Adrenal gland (tissue), 5 donors: ENCODE measurements at regions not wholly inside any gene's neighbourhood (a gene's known extent, or its start where the extent isn't known, plus 50 kb on each side); places are given as distances from the start of the nearest gene placed in this dataset.

Source experiments
- CTCF ChIP-seq, 6 experiments: fragments of 450-650 bp in 4 of 6; fragments of 200-600 bp in 2 of 6; sonication (generic) in 1 of 6; IDR thresholded peaks; 1 replicate in 5 of 6; 2 replicates in 1 of 6; pipeline versions ENCODE4 v1.5.1 to v1.8.0; 2016 to 2021; ENCODE audit warnings: antibody characterized with exemption in 6 of 6, mild to moderate bottlenecking in 2 of 6, moderate library complexity in 1 of 6
- POLR2A ChIP-seq, 2 donors: fragments of 450-650 bp; IDR thresholded peaks; one replicate each; pipeline ENCODE4 v1.6.1; 2017; ENCODE audit warnings: antibody characterized with exemption in 2 of 2, mild to moderate bottlenecking in 2 of 2, moderate library complexity in 1 of 2
- donor health status: DM: no; HTN: no; CAD: no.

DNA sequence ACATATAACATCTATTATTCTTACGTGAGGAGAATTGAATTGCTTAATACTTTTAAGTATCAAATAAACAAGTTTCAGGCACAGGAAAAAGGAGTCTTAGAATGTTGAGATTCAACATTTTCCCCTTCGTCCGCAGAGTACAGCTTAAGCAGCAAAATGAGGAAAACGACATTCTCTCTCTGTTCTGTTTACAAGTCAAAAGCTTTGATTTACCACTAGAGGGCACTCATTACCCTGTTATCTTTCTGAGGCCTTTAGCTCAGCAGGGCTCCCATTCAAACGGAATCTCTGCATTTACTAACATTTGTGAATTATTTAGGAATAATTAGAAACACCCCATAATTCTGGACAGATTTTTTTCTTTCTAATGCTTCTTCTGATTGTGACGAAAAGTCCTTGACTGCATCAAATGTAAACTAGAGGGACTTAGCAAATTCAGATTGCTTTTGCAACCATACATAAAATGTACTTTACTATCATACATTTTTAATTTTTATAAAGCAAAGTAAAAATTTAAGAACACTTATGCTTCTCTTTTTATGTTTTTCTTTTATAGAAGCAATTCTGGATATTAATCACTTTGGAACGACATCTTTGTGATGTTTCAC lies 75.0 kb downstream of the JRKL start:
- TF ChIP-seq CTCF (IDR thresholded peaks at IDR 0.05) (peak; percentile 62 to 79 (median 73)), POLR2A (IDR thresholded peaks at IDR 0.05) (no peak)
